Stimulated activated CD8-positive, alpha-beta memory T cell treated with anti-CD3 and anti-CD28 coated beads, Interleukin-7, amount 100 ng/mL, for 1 hour (primary cell): ENCODE measurements at regions not wholly inside any gene's neighbourhood (a gene's known extent, or its start where the extent isn't known, plus 50 kb on each side); places are given as distances from the start of the nearest gene placed in this dataset.
"Not testable (repeated sequence)": the region's sequence is repeated elsewhere in the genome, so short reads cannot be mapped to it uniquely, and the experiment has no call there.

Experiments used
- DNase-seq, 2 donors: peaks; one replicate each; pipeline ENCODE4 v3.0.0-alpha.2; 2020; ENCODE audit warnings: low read depth in 2 of 2

- DNase-seq = no peak
Observed at GRCh38 chrX:68995780-68996551, 167.1 kb downstream of the EFNB1 start.

GRCh38 chrX:68995386-68995779 lies 166.6 kb downstream of the EFNB1 start:
- no peak for DNase-seq

GRCh38 chrX:68994891-68995255 lies 166.1 kb downstream of the EFNB1 start:
- DNase-seq = no peak

GRCh38 chrX:68994135-68994890 lies 165.5 kb downstream of the EFNB1 start:
- DNase-seq = no peak

GRCh38 chrX:68992821-68993397 lies 164.1 kb downstream of the EFNB1 start:
- DNase-seq = no peak

GRCh38 chrX:68991691-68992345 lies 163.0 kb downstream of the EFNB1 start:
- no peak for DNase-seq

GRCh38 chrX:68990948-68991347 lies 162.1 kb downstream of the EFNB1 start:
- DNase-seq = no peak

- DNase-seq = no peak
Observed at GRCh38 chrX:68989865-68990606, 161.2 kb downstream of the EFNB1 start.

GRCh38 chrX:68989456-68989855 lies 160.6 kb downstream of the EFNB1 start:
- no peak for DNase-seq

- no peak for DNase-seq
Observed at GRCh38 chrX:68988865-68989264, 160.0 kb downstream of the EFNB1 start.

GRCh38 chrX:68985135-68985755 lies 156.4 kb downstream of the EFNB1 start:
- DNase-seq = no peak

GRCh38 chrX:68983004-68983857 lies 154.4 kb downstream of the EFNB1 start:
- DNase-seq = no peak

GRCh38 chrX:68982476-68982875 lies 153.7 kb downstream of the EFNB1 start:
- no peak for DNase-seq

GRCh38 chrX:68980906-68981616 lies 152.2 kb downstream of the EFNB1 start:
- no peak for DNase-seq

GRCh38 chrX:68978655-68979054 lies 149.8 kb downstream of the EFNB1 start:
- DNase-seq = no peak

- DNase-seq = no peak
Observed at GRCh38 chrX:68978255-68978654, 149.4 kb downstream of the EFNB1 start.

GRCh38 chrX:68953331-68953730 lies 124.5 kb downstream of the EFNB1 start:
- no peak for DNase-seq

GRCh38 chrX:68951942-68952619 lies 123.3 kb downstream of the EFNB1 start:
- DNase-seq = not testable (repeated sequence)

GRCh38 chrX:68950937-68951336 lies 122.1 kb downstream of the EFNB1 start:
- DNase-seq = no peak
